ENCODE measurements at regions not wholly inside any gene's neighbourhood (a gene's known extent, or its start where the extent isn't known, plus 50 kb on each side); places are given as distances from the start of the nearest gene placed in this dataset.

- DNase-seq = no peak
- H3K4me1 ChIP-seq = no peaks in the 10 kb centered on the region
- no peak overlapping the region for H3K9ac ChIP-seq (ENCODE audit: low read depth in 2 of 2, low read length in 2 of 2)
- H3K36me3 ChIP-seq = no peaks in the 10 kb centered on the region
- no peak overlapping the region for H3K27ac ChIP-seq
- TF ChIP-seq, protein P1, sequence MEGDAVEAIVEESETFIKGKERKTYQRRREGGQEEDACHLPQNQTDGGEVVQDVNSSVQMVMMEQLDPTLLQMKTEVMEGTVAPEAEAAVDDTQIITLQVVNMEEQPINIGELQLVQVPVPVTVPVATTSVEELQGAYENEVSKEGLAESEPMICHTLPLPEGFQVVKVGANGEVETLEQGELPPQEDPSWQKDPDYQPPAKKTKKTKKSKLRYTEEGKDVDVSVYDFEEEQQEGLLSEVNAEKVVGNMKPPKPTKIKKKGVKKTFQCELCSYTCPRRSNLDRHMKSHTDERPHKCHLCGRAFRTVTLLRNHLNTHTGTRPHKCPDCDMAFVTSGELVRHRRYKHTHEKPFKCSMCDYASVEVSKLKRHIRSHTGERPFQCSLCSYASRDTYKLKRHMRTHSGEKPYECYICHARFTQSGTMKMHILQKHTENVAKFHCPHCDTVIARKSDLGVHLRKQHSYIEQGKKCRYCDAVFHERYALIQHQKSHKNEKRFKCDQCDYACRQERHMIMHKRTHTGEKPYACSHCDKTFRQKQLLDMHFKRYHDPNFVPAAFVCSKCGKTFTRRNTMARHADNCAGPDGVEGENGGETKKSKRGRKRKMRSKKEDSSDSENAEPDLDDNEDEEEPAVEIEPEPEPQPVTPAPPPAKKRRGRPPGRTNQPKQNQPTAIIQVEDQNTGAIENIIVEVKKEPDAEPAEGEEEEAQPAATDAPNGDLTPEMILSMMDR (IDR thresholded peaks at IDR 0.05) = no peak
- intact Hi-C loops (cut with DNase I) = no loop called here
- no peaks in the 10 kb centered on the region for H3K9me3 ChIP-seq
- no peak overlapping the region for H3K4me3 ChIP-seq
- no peaks in the 10 kb centered on the region for H3K27me3 ChIP-seq
Measured at GRCh38 chr14:62428429-62429203, 616.6 kb downstream of the KCNH5 start.

- intact Hi-C loops (cut with DNase I) = no loop called here
Measured at GRCh38 chr14:62429683-62430082, 615.6 kb downstream of the KCNH5 start.

DNA sequence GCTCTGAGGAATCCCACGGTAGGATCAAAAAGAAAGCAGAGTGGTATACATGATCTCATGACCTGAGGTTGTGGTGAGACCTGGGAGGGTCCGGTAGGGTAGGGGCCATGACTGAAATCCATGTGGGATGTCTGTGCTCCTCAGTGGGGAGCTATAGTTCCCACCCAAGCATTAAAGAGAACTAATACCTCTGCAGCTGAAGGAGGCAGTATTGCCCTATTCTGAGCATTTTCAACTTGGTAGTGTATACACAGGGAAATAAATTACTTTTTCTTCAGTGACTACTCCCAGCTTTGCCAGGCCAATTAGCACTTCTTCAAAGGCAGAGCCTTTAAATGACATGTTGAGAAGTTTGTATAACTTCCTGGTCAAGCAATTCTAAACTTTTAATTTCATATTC is 613.8 kb downstream of the KCNH5 start:
- intact Hi-C loops (cut with DNase I) = no loop called here
- H3K9ac ChIP-seq (ENCODE audit: low read depth in 2 of 2, low read length in 2 of 2) = no peak overlapping the region
- TF ChIP-seq, protein P1 (IDR thresholded peaks at IDR 0.05) = no peak
- H3K27ac ChIP-seq = no peak overlapping the region
- H3K36me3 ChIP-seq = no peaks in the 10 kb centered on the region
- no peak overlapping the region for H3K4me3 ChIP-seq
- no peaks in the 10 kb centered on the region for H3K27me3 ChIP-seq
- DNase-seq = no peak
- H3K4me1 ChIP-seq = no peaks in the 10 kb centered on the region
- H3K9me3 ChIP-seq = no peaks in the 10 kb centered on the region

More at GRCh38 chr14:62429683-62430082, 615.6 kb downstream of the KCNH5 start:
- no peak overlapping the region for H3K4me3 ChIP-seq
- H3K27me3 ChIP-seq = no peaks in the 10 kb centered on the region
- DNase-seq = no peak
- TF ChIP-seq, protein P1 (IDR thresholded peaks at IDR 0.05) = no peak
- no peaks in the 10 kb centered on the region for H3K9me3 ChIP-seq
- no peak overlapping the region for H3K9ac ChIP-seq (ENCODE audit: low read depth in 2 of 2, low read length in 2 of 2)
- no peaks in the 10 kb centered on the region for H3K4me1 ChIP-seq
- no peak overlapping the region for H3K27ac ChIP-seq
- no peaks in the 10 kb centered on the region for H3K36me3 ChIP-seq

- no peak overlapping the region for H3K27ac ChIP-seq
- intact Hi-C loops (cut with DNase I) = no loop called here
- DNase-seq = no peak
- H3K9ac ChIP-seq (ENCODE audit: low read depth in 2 of 2, low read length in 2 of 2) = no peak overlapping the region
- TF ChIP-seq, protein P1 (IDR thresholded peaks at IDR 0.05) = no peak
- no peaks in the 10 kb centered on the region for H3K36me3 ChIP-seq
- no peaks in the 10 kb centered on the region for H3K4me1 ChIP-seq
- H3K9me3 ChIP-seq = no peaks in the 10 kb centered on the region
- no peak overlapping the region for H3K4me3 ChIP-seq
- no peaks in the 10 kb centered on the region for H3K27me3 ChIP-seq
Measured at GRCh38 chr14:62432955-62433354, 612.3 kb downstream of the KCNH5 start.

- no peaks in the 10 kb centered on the region for H3K36me3 ChIP-seq
- no peak overlapping the region for H3K4me3 ChIP-seq
- no peak overlapping the region for H3K27ac ChIP-seq
- H3K4me1 ChIP-seq = no peaks in the 10 kb centered on the region
- H3K9ac ChIP-seq (ENCODE audit: low read depth in 2 of 2, low read length in 2 of 2) = no peak overlapping the region
- TF ChIP-seq, protein P1 (IDR thresholded peaks at IDR 0.05) = no peak
- no peak for DNase-seq
- intact Hi-C loops (cut with DNase I) = no loop called here
- no peaks in the 10 kb centered on the region for H3K27me3 ChIP-seq
- no peaks in the 10 kb centered on the region for H3K9me3 ChIP-seq
Measured at GRCh38 chr14:62436261-62436660, 609.0 kb downstream of the KCNH5 start.
